ENCODE measurements at regions not wholly inside any gene's neighbourhood (a gene's known extent, or its start where the extent isn't known, plus 50 kb on each side); places are given as distances from the start of the nearest gene placed in this dataset.
"Not testable (repeated sequence)": the region's sequence is repeated elsewhere in the genome, so short reads cannot be mapped to it uniquely, and the experiment has no call there.

GRCh38 chr13:31584221-31584620 is 155.1 kb upstream of the RXFP2 start:
- TF ChIP-seq CTCF (optimal IDR thresholded peaks at IDR 0.05 in 1 of 3, IDR thresholded peaks at IDR 0.05 in 1 of 3, conservative IDR thresholded peaks at IDR 0.05 in 1 of 3; ENCODE audit: extremely low read depth in 1 of 3, insufficient read depth in 2 of 3, low read length in 3 of 3); EZH2 (IDR thresholded peaks at IDR 0.05; ENCODE audit: low read length): not testable (repeated sequence)

Data from keratinocyte (primary cell).